ENCODE measurements at regions not wholly inside any gene's neighbourhood (a gene's known extent, or its start where the extent isn't known, plus 50 kb on each side); places are given as distances from the start of the nearest gene placed in this dataset.

GRCh38 chr5:17004441-17005106 is 68.5 kb upstream of the MYO10 start:
- no peak for TF ChIP-seq CTCF (IDR thresholded peaks at IDR 0.05; ENCODE audit: low read length)
- TF ChIP-seq EZH2 (IDR thresholded peaks at IDR 0.05; ENCODE audit: borderline replicate concordance, low read length): no peak
